B cell (primary cell): ENCODE measurements at regions not wholly inside any gene's neighbourhood (a gene's known extent, or its start where the extent isn't known, plus 50 kb on each side); places are given as distances from the start of the nearest gene placed in this dataset.

Source experiments
- ATAC-seq: fragments of 200-7000 bp; cut with Tn5 transposase; one replicate; pipeline ENCODE4 v1.10.0; 2021; ENCODE audit warnings: low read depth, mild to moderate bottlenecking, moderate number of reproducible peaks, moderate library complexity
- CTCF ChIA-PET: fragments of 350-600 bp; sonication (Branson Sonifier 250); formaldehyde crosslinking; loops from one replicate; lab custom pipeline; 2021; ENCODE audit warnings: antibody characterized with exemption, inconsistent platforms; lab: Charles Lee
- POLR2A ChIA-PET: fragments of 350-600 bp; sonication (Branson Sonifier 250); formaldehyde crosslinking; loops from one replicate; lab custom pipeline; 2021; ENCODE audit warnings: antibody characterized with exemption; lab: Charles Lee
- DNase-seq: peaks from one replicate; pipeline ENCODE4 v3.0.0; 2013
- H2AFZ ChIP-seq: 2 replicates; pipeline ENCODE4 v1.6.1; 2012; ENCODE audit warnings: mild to moderate bottlenecking, low read depth, low read length; ENCODE audit not compliant: insufficient read depth, poor library complexity, severe bottlenecking
- H3K27ac ChIP-seq, 2 donors: 1 replicate in 1 of 2; 2 replicates in 1 of 2; pipeline ENCODE4 v1.5.1; 2012 to 2013; ENCODE audit warnings: low read length in 2 of 2, mild to moderate bottlenecking in 2 of 2, moderate library complexity in 1 of 2
- H3K27me3 ChIP-seq, 4 experiments: fragments of 200-600 bp in 1 of 4; sonication (generic) in 1 of 4; replicated peaks in 1 of 4; 1 replicate in 2 of 4; 2 replicates in 2 of 4; pipeline versions ENCODE4 v1.6.1 to v1.7.0; 2013 to 2016; ENCODE audit warnings: low read length in 3 of 4, mild to moderate bottlenecking in 2 of 4, mixed read lengths in 1 of 4, moderate library complexity in 1 of 4; ENCODE audit not compliant: insufficient read depth in 4 of 4, control insufficient read depth in 3 of 4; ENCODE audit errors: control extremely low read depth in 1 of 4
- H3K36me3 ChIP-seq, 2 experiments: replicated peaks in 1 of 2; 1 replicate in 1 of 2; 2 replicates in 1 of 2; pipeline versions ENCODE4 v1.6.1 to v1.7.1; 2013; ENCODE audit warnings: low read length in 1 of 2; ENCODE audit not compliant: insufficient read depth in 2 of 2, control insufficient read depth in 1 of 2; ENCODE audit errors: control extremely low read depth in 1 of 2, extremely low read depth in 1 of 2
- H3K4me1 ChIP-seq, 2 donors: fragments of 200-600 bp in 1 of 2; sonication (generic) in 1 of 2; 1 replicate in 1 of 2; 2 replicates in 1 of 2; pipeline versions ENCODE4 v1.5.1 to v1.6.1; 2013 to 2017; ENCODE audit warnings: low read length in 2 of 2; ENCODE audit not compliant: control insufficient read depth in 2 of 2, insufficient read depth in 2 of 2
- H3K4me2 ChIP-seq: replicated peaks from 2 replicates; pipeline ENCODE3; 2012; ENCODE audit warnings: mild to moderate bottlenecking, low read depth, low read length; ENCODE audit not compliant: poor library complexity, severe bottlenecking
- H3K4me3 ChIP-seq, 5 experiments: fragments of 200-600 bp in 1 of 5; sonication (generic) in 1 of 5; 1 replicate in 3 of 5; 2 replicates in 2 of 5; pipeline versions ENCODE4 v1.5.1 to v1.7.0; 2011 to 2016; ENCODE audit warnings: low read length in 4 of 5, mild to moderate bottlenecking in 4 of 5, low read depth in 2 of 5, control low read depth in 1 of 5, moderate library complexity in 1 of 5; ENCODE audit not compliant: insufficient read depth in 1 of 5; ENCODE audit errors: control extremely low read depth in 1 of 5, extremely low read depth in 1 of 5
- H3K79me2 ChIP-seq: fragments of 200-600 bp; sonication (generic); one replicate; pipeline ENCODE4 v1.6.0; 2016; ENCODE audit warnings: low read length; ENCODE audit not compliant: control insufficient read depth, insufficient read depth
- H3K9ac ChIP-seq: fragments of 200-600 bp; sonication (generic); 2 replicates; pipeline ENCODE4 v1.6.1; 2017; ENCODE audit warnings: mild to moderate bottlenecking, low read length, moderate library complexity
- H3K9me3 ChIP-seq, 3 donors: one replicate each; pipeline versions ENCODE4 v1.6.1 to v1.7.1; 2013; ENCODE audit warnings: low read length in 2 of 3; ENCODE audit not compliant: control insufficient read depth in 2 of 3, insufficient read depth in 1 of 3; ENCODE audit errors: control extremely low read depth in 1 of 3
- H4K20me1 ChIP-seq: 2 replicates; pipeline ENCODE4 v1.6.0; 2012; ENCODE audit warnings: mild to moderate bottlenecking, low read length; ENCODE audit not compliant: insufficient read depth, control insufficient read depth, poor library complexity, severe bottlenecking
- H3K27ac Mint-ChIP-seq: one replicate; pipeline ENCODE4 v1.8.0; 2021; ENCODE audit warnings: mixed read lengths
- H3K27me3 Mint-ChIP-seq: one replicate; pipeline ENCODE4 v1.8.0; 2021; ENCODE audit warnings: mixed read lengths
- H3K4me1 Mint-ChIP-seq: one replicate; pipeline ENCODE4 v1.8.0; 2021; ENCODE audit warnings: mixed read lengths
- H3K4me3 Mint-ChIP-seq: one replicate; pipeline ENCODE4 v1.8.0; 2021; ENCODE audit warnings: mixed read lengths
- H3K9me3 Mint-ChIP-seq: one replicate; pipeline ENCODE4 v1.8.0; 2022; ENCODE audit warnings: mixed read lengths; ENCODE audit not compliant: insufficient read depth
- EZH2 ChIP-seq: IDR thresholded peaks from 2 replicates; pipeline ENCODE4 v1.6.1; 2012; ENCODE audit warnings: borderline replicate concordance, low read depth, mild to moderate bottlenecking, moderate library complexity, low read length; ENCODE audit not compliant: insufficient read depth, poor library complexity, severe bottlenecking
- WGBS: methylation state at CpG from one replicate; pipeline ENCODE4 v1.1.5; 2013; ENCODE audit warnings: missing lambda C conversion rate; ENCODE audit not compliant: insufficient coverage; 5-methylcytosine and 5-hydroxymethylcytosine counted together
- intact Hi-C: fragments of 100-400 bp; cut with micrococcal nuclease; formaldehyde crosslinking; loops from one replicate; pipeline ENCODE4 v1.10.0; 2022
- TF ChIP-seq, protein P1 (sequence below): fragments of 200-600 bp; IDR thresholded peaks from one replicate; pipeline ENCODE4 v1.8.0; 2022; ENCODE audit warnings: antibody characterized with exemption, mild to moderate bottlenecking

DNA sequence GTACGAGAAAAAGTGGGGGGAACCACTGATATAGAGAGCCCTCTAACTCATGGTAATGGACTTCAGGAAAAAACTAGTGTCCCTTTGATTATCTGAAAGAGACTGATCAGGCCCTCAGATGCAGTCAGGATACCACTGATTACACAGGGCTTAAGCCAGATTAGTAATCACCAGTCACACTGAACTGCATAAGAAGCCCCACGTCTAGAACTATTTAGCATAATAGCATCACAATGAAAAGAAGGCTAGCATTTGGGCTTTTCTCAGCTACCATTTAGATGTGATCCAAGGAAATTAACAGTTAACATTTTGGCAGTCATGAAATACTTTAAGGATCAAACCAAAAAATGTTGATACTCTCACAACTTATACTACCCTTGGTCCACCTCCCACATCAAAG, 813.1 kb upstream of the POU3F3 start:
- no peaks in the 10 kb centered on the region for H3K79me2 ChIP-seq
- H3K4me2 ChIP-seq = no peak overlapping the region
- H3K4me1 Mint-ChIP-seq = no peaks in the 10 kb centered on the region
- H3K27ac ChIP-seq = no peak overlapping the region
- H3K4me3 Mint-ChIP-seq = no peak overlapping the region
- H4K20me1 ChIP-seq = no peaks in the 10 kb centered on the region
- no peak overlapping the region for H3K9ac ChIP-seq
- TF ChIP-seq, protein P1, sequence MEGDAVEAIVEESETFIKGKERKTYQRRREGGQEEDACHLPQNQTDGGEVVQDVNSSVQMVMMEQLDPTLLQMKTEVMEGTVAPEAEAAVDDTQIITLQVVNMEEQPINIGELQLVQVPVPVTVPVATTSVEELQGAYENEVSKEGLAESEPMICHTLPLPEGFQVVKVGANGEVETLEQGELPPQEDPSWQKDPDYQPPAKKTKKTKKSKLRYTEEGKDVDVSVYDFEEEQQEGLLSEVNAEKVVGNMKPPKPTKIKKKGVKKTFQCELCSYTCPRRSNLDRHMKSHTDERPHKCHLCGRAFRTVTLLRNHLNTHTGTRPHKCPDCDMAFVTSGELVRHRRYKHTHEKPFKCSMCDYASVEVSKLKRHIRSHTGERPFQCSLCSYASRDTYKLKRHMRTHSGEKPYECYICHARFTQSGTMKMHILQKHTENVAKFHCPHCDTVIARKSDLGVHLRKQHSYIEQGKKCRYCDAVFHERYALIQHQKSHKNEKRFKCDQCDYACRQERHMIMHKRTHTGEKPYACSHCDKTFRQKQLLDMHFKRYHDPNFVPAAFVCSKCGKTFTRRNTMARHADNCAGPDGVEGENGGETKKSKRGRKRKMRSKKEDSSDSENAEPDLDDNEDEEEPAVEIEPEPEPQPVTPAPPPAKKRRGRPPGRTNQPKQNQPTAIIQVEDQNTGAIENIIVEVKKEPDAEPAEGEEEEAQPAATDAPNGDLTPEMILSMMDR = no peak
- no peak for TF ChIP-seq EZH2
- H2AFZ ChIP-seq = no peak overlapping the region
- H3K36me3 ChIP-seq = no peaks in the 10 kb centered on the region
- CTCF ChIA-PET = no interaction called here
- H3K9me3 ChIP-seq = no peaks in the 10 kb centered on the region
- no peaks in the 10 kb centered on the region for H3K27me3 ChIP-seq
- H3K4me1 ChIP-seq = no peaks in the 10 kb centered on the region
- H3K27me3 Mint-ChIP-seq = no peaks in the 10 kb centered on the region
- no peak for ATAC-seq
- intact Hi-C loops = no loop called here
- H3K4me3 ChIP-seq = no peak overlapping the region
- H3K27ac Mint-ChIP-seq = no peak overlapping the region
- WGBS = 80% methylated on average over 1 of the region's 2 CpGs
- no peak for DNase-seq
- POLR2A ChIA-PET = no interaction called here
- H3K9me3 Mint-ChIP-seq = no peaks in the 10 kb centered on the region

DNA sequence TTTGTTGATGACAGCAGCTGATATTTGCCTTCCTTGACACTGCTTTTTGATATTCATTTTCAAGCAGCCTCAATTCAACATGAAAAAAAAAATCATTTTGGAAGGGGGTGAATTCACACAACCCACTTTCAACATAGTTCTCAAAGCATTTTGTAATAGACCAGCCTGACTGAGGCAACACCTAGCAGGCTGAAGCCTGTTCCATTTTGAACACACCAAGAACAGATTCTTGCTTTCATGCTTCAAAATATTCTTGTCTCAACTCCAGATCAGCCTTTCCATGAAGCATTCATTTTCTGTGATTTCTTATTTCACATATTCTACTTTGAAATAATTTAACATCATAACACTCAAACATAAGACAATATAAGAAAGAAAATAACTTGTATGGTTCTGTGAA, 812.6 kb upstream of the POU3F3 start:
- Histone ChIP-seq H3K4me3 (no peak overlapping the region), H2AFZ (no peak overlapping the region), H3K9me3 (no peaks in the 10 kb centered on the region), H3K4me1 (no peaks in the 10 kb centered on the region), H3K4me2 (no peak overlapping the region), H3K27ac (no peak overlapping the region), H3K36me3 (no peaks in the 10 kb centered on the region), H4K20me1 (no peaks in the 10 kb centered on the region), H3K27me3 (no peaks in the 10 kb centered on the region), H3K79me2 (no peaks in the 10 kb centered on the region), H3K9ac (no peak overlapping the region)
- POLR2A ChIA-PET = no interaction called here
- Mint-ChIP-seq H3K27me3 (no peaks in the 10 kb centered on the region), H3K9me3 (no peaks in the 10 kb centered on the region), H3K4me1 (no peaks in the 10 kb centered on the region), H3K4me3 (no peak overlapping the region), H3K27ac (no peak overlapping the region)
- ATAC-seq = no peak
- TF ChIP-seq, protein P1 = no peak
- no peak for TF ChIP-seq EZH2
- intact Hi-C loops = no loop called here
- CTCF ChIA-PET = no interaction called here
- no peak for DNase-seq
